ENCODE measurements at regions not wholly inside any gene's neighbourhood (a gene's known extent, or its start where the extent isn't known, plus 50 kb on each side); places are given as distances from the start of the nearest gene placed in this dataset.

- TF ChIP-seq POLR2AphosphoS5 (IDR thresholded peaks at IDR 0.05; ENCODE audit: low read depth, low read length) (no peak), REST (IDR thresholded peaks at IDR 0.05; ENCODE audit: insufficient read depth in 1 of 2, low read depth in 2 of 2, low read length in 2 of 2) (no peak), TAF1 (IDR thresholded peaks at IDR 0.05; ENCODE audit: borderline replicate concordance, insufficient read depth, low read length) (no peak)
Measured at GRCh38 chr6:27124252-27124657, 123.2 kb upstream of the PRSS16 start.
